CD4-positive, alpha-beta T cell (primary cell): ENCODE measurements at regions not wholly inside any gene's neighbourhood (a gene's known extent, or its start where the extent isn't known, plus 50 kb on each side); places are given as distances from the start of the nearest gene placed in this dataset.

Source experiments
- ATAC-seq: fragments of 200-7000 bp; cut with Tn5 transposase; one replicate; pipeline ENCODE4 v1.10.0; 2022; ENCODE audit warnings: mild to moderate bottlenecking; ENCODE audit not compliant: poor library complexity
- CTCF ChIA-PET: fragments of 350-600 bp; sonication (Branson Sonifier 250); formaldehyde crosslinking; loops from one replicate; lab custom pipeline; 2021; ENCODE audit warnings: antibody characterized with exemption, inconsistent platforms; lab: Charles Lee
- POLR2A ChIA-PET: fragments of 350-600 bp; sonication (Branson Sonifier 250); formaldehyde crosslinking; loops from one replicate; lab custom pipeline; 2021; ENCODE audit warnings: antibody characterized with exemption, inconsistent platforms; lab: Charles Lee
- DNase-seq, 14 experiments: peaks; one replicate each; pipeline ENCODE4 v3.0.0-alpha.2; 2013 to 2020; ENCODE audit warnings: mixed read lengths in 2 of 14
- H3K27ac ChIP-seq, 2 donors: one replicate each; pipeline versions ENCODE4 v1.5.1 to v1.7.0; 2013; ENCODE audit warnings: low read length in 2 of 2, low read depth in 1 of 2, mild to moderate bottlenecking in 1 of 2
- H3K27me3 ChIP-seq, 2 experiments: 1 replicate in 1 of 2; 2 replicates in 1 of 2; pipeline versions ENCODE4 v1.6.1 to v1.7.0; 2013; ENCODE audit warnings: low read length in 2 of 2, control low read depth in 1 of 2, mild to moderate bottlenecking in 1 of 2, moderate library complexity in 1 of 2; ENCODE audit not compliant: insufficient read depth in 2 of 2, control insufficient read depth in 1 of 2
- H3K36me3 ChIP-seq: one replicate; pipeline ENCODE4 v1.6.1; 2013; ENCODE audit warnings: low read length, control low read depth; ENCODE audit not compliant: insufficient read depth
- H3K4me1 ChIP-seq: one replicate; pipeline ENCODE4 v1.6.1; 2013; ENCODE audit warnings: low read length, control low read depth; ENCODE audit not compliant: insufficient read depth
- H3K4me3 ChIP-seq: one replicate; pipeline ENCODE4 v1.5.1; 2013; ENCODE audit warnings: mild to moderate bottlenecking, low read length, moderate library complexity
- H3K9me3 ChIP-seq, 2 experiments: 1 replicate in 1 of 2; 2 replicates in 1 of 2; pipeline versions ENCODE4 v1.6.1 to v1.7.0; 2013; ENCODE audit warnings: low read length in 2 of 2, mild to moderate bottlenecking in 2 of 2, control low read depth in 1 of 2, moderate library complexity in 1 of 2; ENCODE audit not compliant: control insufficient read depth in 1 of 2, insufficient read depth in 1 of 2
- H3K27ac Mint-ChIP-seq: one replicate; pipeline ENCODE4 v1.8.0; 2020; ENCODE audit warnings: mixed read lengths
- H3K27me3 Mint-ChIP-seq: one replicate; pipeline ENCODE4 v1.8.0; 2021; ENCODE audit warnings: mixed read lengths
- H3K36me3 Mint-ChIP-seq: one replicate; pipeline ENCODE4 v1.8.0; 2021; ENCODE audit warnings: low read depth, mixed read lengths
- H3K4me1 Mint-ChIP-seq: one replicate; pipeline ENCODE4 v1.8.0; 2021; ENCODE audit warnings: low read depth, mixed read lengths
- H3K4me3 Mint-ChIP-seq: one replicate; pipeline ENCODE4 v1.8.0; 2020; ENCODE audit warnings: mild to moderate bottlenecking, mixed read lengths
- H3K9me3 Mint-ChIP-seq: one replicate; pipeline ENCODE4 v1.8.0; 2020; ENCODE audit warnings: mixed read lengths
- CTCF ChIP-seq: fragments of 200-600 bp; IDR thresholded peaks from one replicate; pipeline ENCODE4 v1.8.0; 2022; ENCODE audit warnings: antibody characterized with exemption, mild to moderate bottlenecking
- intact Hi-C, 2 experiments: fragments of 100-400 bp; cut with DNase I in 1 of 2; cut with micrococcal nuclease in 1 of 2; formaldehyde crosslinking; loops; one replicate each; pipeline versions ENCODE4 v1.15.1 to v1.9.0; 2023 to 2025; cut with DNase I, micrococcal nuclease

- Histone ChIP-seq H3K27ac (no peak overlapping the region), H3K4me3 (no peak overlapping the region), H3K4me1 (no peaks in the 10 kb centered on the region), H3K27me3 (no peaks in the 10 kb centered on the region), H3K36me3 (no peaks in the 10 kb centered on the region), H3K9me3 (no peaks in the 10 kb centered on the region)
- intact Hi-C loops = no loop called here
- Mint-ChIP-seq H3K27ac (no peak overlapping the region), H3K4me3 (no peak overlapping the region), H3K27me3 (no peaks in the 10 kb centered on the region), H3K9me3 (no peaks in the 10 kb centered on the region), H3K36me3 (no peaks in the 10 kb centered on the region), H3K4me1 (no peaks in the 10 kb centered on the region)
- no peak for DNase-seq
- POLR2A ChIA-PET = no interaction called here
- ATAC-seq = no peak
- TF ChIP-seq CTCF = no peak
- CTCF ChIA-PET = no interaction called here
Measured at GRCh38 chr1:191963781-191964455, 194.3 kb upstream of the RGS18 start.

GRCh38 chr1:191969290-191969689, 189.0 kb upstream of the RGS18 start:
- Mint-ChIP-seq H3K9me3 (peaks cover 4% of the 10 kb centered on the region), H3K36me3 (no peaks in the 10 kb centered on the region), H3K27me3 (no peaks in the 10 kb centered on the region), H3K27ac (no peak overlapping the region), H3K4me3 (no peak overlapping the region), H3K4me1 (no peaks in the 10 kb centered on the region)
- ATAC-seq = no peak
- H3K36me3 ChIP-seq = no peaks in the 10 kb centered on the region
- H3K4me1 ChIP-seq = no peaks in the 10 kb centered on the region
- DNase-seq = no peak
- intact Hi-C loops = no loop called here
- ChIA-PET POLR2A (no interaction called here), CTCF (no interaction called here)
- TF ChIP-seq CTCF = no peak
- H3K27ac ChIP-seq = no peak overlapping the region
- H3K27me3 ChIP-seq = no peaks in the 10 kb centered on the region
- H3K4me3 ChIP-seq = no peak overlapping the region
- no peaks in the 10 kb centered on the region for H3K9me3 ChIP-seq

GRCh38 chr1:191970116-191970515, 188.1 kb upstream of the RGS18 start:
- ATAC-seq (no peak), DNase-seq (no peak)
- Histone ChIP-seq H3K27ac (no peak overlapping the region), H3K4me1 (no peaks in the 10 kb centered on the region), H3K27me3 (no peaks in the 10 kb centered on the region), H3K4me3 (no peak overlapping the region), H3K9me3 (no peaks in the 10 kb centered on the region), H3K36me3 (no peaks in the 10 kb centered on the region)
- peaks cover 7% of the 10 kb centered on the region for H3K9me3 Mint-ChIP-seq
- H3K27me3 Mint-ChIP-seq = no peaks in the 10 kb centered on the region
- TF ChIP-seq CTCF = no peak
- intact Hi-C loops = no loop called here
- no peaks in the 10 kb centered on the region for H3K4me1 Mint-ChIP-seq
- no peaks in the 10 kb centered on the region for H3K36me3 Mint-ChIP-seq
- H3K4me3 Mint-ChIP-seq = no peak overlapping the region
- POLR2A ChIA-PET = no interaction called here
- CTCF ChIA-PET = no interaction called here
- H3K27ac Mint-ChIP-seq = no peak overlapping the region
